ENCODE measurements at regions not wholly inside any gene's neighbourhood (a gene's known extent, or its start where the extent isn't known, plus 50 kb on each side); places are given as distances from the start of the nearest gene placed in this dataset.

DNA sequence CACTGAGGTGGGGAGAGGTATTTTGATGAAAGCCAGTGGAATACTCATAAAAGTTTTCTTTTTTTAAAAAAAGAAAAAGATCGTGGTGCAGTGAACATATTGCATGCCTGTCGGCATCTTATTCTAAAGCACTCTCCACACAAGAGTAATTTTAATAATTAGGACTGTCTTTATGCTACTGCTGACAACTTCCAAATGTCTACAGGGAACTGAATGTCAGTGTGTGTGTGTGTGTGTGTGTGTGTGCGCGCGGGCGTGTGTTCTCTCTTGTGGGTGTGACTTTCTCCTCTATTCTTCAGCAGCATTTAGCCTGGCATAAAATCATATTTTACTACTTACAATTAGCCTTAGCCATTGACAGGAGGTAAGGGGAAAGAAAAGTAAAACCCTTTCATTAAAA lies 268.5 kb downstream of the C3orf38 start (continued):
- no peak for TF ChIP-seq ZNF510 (tag by site-specific recombination; IDR thresholded peaks at IDR 0.05; ENCODE audit: insufficient replicate concordance)
- TF ChIP-seq ZNF157 (tag by site-specific recombination; IDR thresholded peaks at IDR 0.05), result no peak
- TF ChIP-seq, protein P1, sequence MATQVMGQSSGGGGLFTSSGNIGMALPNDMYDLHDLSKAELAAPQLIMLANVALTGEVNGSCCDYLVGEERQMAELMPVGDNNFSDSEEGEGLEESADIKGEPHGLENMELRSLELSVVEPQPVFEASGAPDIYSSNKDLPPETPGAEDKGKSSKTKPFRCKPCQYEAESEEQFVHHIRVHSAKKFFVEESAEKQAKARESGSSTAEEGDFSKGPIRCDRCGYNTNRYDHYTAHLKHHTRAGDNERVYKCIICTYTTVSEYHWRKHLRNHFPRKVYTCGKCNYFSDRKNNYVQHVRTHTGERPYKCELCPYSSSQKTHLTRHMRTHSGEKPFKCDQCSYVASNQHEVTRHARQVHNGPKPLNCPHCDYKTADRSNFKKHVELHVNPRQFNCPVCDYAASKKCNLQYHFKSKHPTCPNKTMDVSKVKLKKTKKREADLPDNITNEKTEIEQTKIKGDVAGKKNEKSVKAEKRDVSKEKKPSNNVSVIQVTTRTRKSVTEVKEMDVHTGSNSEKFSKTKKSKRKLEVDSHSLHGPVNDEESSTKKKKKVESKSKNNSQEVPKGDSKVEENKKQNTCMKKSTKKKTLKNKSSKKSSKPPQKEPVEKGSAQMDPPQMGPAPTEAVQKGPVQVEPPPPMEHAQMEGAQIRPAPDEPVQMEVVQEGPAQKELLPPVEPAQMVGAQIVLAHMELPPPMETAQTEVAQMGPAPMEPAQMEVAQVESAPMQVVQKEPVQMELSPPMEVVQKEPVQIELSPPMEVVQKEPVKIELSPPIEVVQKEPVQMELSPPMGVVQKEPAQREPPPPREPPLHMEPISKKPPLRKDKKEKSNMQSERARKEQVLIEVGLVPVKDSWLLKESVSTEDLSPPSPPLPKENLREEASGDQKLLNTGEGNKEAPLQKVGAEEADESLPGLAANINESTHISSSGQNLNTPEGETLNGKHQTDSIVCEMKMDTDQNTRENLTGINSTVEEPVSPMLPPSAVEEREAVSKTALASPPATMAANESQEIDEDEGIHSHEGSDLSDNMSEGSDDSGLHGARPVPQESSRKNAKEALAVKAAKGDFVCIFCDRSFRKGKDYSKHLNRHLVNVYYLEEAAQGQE (tag by site-specific recombination; IDR thresholded peaks at IDR 0.05), result no peak
- no peak for TF ChIP-seq ZNF10 (tag by site-specific recombination; IDR thresholded peaks at IDR 0.05)
- TF ChIP-seq ZNF585B (tag by site-specific recombination; IDR thresholded peaks at IDR 0.05), result no peak
- TF ChIP-seq ZNF571 (tag by site-specific recombination; IDR thresholded peaks at IDR 0.05), result no peak
- TF ChIP-seq ZNF302 (tag by site-specific recombination; IDR thresholded peaks at IDR 0.05; ENCODE audit: low read depth), result no peak
- TF ChIP-seq ZNF341 (tag by site-specific recombination; IDR thresholded peaks at IDR 0.05; ENCODE audit: low read depth), result no peak

DNA sequence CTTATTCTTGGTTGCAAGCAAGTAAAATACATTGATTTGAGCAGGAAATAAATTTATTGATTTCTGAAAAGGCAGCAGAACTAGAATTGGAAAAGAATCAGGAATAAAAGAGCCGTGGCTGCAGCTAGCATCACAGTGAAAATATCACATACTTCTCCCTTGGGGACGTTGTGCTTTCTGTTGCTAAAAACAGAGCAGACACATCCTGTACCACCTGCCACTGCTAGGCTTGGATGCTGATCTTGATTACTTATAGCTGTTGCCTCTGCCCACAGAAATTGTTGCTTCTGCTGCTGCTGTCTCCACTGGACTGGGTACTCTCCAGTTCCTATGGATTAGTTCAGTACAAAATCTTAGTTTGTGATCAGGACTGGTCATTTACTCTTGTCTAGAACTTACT lies 283.8 kb downstream of the C3orf38 start:
- ChIA-PET CTCF (no interaction called here), POLR2A (no interaction called here)
- Histone ChIP-seq H3K27ac (ENCODE audit: extremely low read depth, low read depth, low read length) (no peak overlapping the region), H3K4me3 (ENCODE audit: low read depth, low read length) (no peak overlapping the region), H3K9me3 (ENCODE audit: control insufficient read depth, insufficient read depth, low read depth, low read length) (no peaks in the 10 kb centered on the region), H3K36me3 (ENCODE audit: control insufficient read depth in 2 of 2, insufficient read depth in 1 of 2, low read length in 2 of 2) (no peaks in the 10 kb centered on the region), H3K4me1 (ENCODE audit: control insufficient read depth, insufficient read depth, low read length) (no peaks in the 10 kb centered on the region)
- TF ChIP-seq GLI4 (tag by site-specific recombination; IDR thresholded peaks at IDR 0.05), result no peak
- TF ChIP-seq ZNF146 (tag by site-specific recombination; IDR thresholded peaks at IDR 0.05), result no peak
- TF ChIP-seq ZNF514 (tag by site-specific recombination; IDR thresholded peaks at IDR 0.05), result no peak
- TF ChIP-seq ZNF521 (tag by site-specific recombination; IDR thresholded peaks at IDR 0.05), result no peak
- TF ChIP-seq EGR2 (tag by site-specific recombination; IDR thresholded peaks at IDR 0.05; ENCODE audit: low read depth), result no peak
- no peak for TF ChIP-seq KLF8 (tag by site-specific recombination; IDR thresholded peaks at IDR 0.05)
- no peak for TF ChIP-seq ZNF776 (tag by site-specific recombination; IDR thresholded peaks at IDR 0.05; ENCODE audit: borderline replicate concordance)
- TF ChIP-seq ZXDB (tag by site-specific recombination; IDR thresholded peaks at IDR 0.05), result no peak
- no peak for TF ChIP-seq BCL11A (tag by site-specific recombination; IDR thresholded peaks at IDR 0.05; ENCODE audit: low read depth)
- TF ChIP-seq, protein P2, sequence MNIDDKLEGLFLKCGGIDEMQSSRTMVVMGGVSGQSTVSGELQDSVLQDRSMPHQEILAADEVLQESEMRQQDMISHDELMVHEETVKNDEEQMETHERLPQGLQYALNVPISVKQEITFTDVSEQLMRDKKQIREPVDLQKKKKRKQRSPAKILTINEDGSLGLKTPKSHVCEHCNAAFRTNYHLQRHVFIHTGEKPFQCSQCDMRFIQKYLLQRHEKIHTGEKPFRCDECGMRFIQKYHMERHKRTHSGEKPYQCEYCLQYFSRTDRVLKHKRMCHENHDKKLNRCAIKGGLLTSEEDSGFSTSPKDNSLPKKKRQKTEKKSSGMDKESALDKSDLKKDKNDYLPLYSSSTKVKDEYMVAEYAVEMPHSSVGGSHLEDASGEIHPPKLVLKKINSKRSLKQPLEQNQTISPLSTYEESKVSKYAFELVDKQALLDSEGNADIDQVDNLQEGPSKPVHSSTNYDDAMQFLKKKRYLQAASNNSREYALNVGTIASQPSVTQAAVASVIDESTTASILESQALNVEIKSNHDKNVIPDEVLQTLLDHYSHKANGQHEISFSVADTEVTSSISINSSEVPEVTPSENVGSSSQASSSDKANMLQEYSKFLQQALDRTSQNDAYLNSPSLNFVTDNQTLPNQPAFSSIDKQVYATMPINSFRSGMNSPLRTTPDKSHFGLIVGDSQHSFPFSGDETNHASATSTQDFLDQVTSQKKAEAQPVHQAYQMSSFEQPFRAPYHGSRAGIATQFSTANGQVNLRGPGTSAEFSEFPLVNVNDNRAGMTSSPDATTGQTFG (tag by site-specific recombination; IDR thresholded peaks at IDR 0.05; ENCODE audit: borderline replicate concordance), result no peak
- TF ChIP-seq ZSCAN23 (tag by site-specific recombination; IDR thresholded peaks at IDR 0.05), result no peak
- TF ChIP-seq, protein P3, sequence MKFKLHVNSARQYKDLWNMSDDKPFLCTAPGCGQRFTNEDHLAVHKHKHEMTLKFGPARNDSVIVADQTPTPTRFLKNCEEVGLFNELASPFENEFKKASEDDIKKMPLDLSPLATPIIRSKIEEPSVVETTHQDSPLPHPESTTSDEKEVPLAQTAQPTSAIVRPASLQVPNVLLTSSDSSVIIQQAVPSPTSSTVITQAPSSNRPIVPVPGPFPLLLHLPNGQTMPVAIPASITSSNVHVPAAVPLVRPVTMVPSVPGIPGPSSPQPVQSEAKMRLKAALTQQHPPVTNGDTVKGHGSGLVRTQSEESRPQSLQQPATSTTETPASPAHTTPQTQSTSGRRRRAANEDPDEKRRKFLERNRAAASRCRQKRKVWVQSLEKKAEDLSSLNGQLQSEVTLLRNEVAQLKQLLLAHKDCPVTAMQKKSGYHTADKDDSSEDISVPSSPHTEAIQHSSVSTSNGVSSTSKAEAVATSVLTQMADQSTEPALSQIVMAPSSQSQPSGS (tag by site-specific recombination; IDR thresholded peaks at IDR 0.05; ENCODE audit: low read depth), result no peak
- TF ChIP-seq ZNF302 (tag by site-specific recombination; IDR thresholded peaks at IDR 0.05; ENCODE audit: low read depth), result no peak
- no peak for TF ChIP-seq ZNF707 (tag by site-specific recombination; IDR thresholded peaks at IDR 0.05)
- no peak for TF ChIP-seq ZNF350 (tag by site-specific recombination; IDR thresholded peaks at IDR 0.05)
- no peak for TF ChIP-seq ZFP3 (tag by site-specific recombination; IDR thresholded peaks at IDR 0.05; ENCODE audit: low read depth)

Data from HEK293 (cell line).